Islet of Langerhans (tissue), 1 donor: ENCODE measurements at regions not wholly inside any gene's neighbourhood (a gene's known extent, or its start where the extent isn't known, plus 50 kb on each side); places are given as distances from the start of the nearest gene placed in this dataset.

Experiments used
- FAIRE-seq: peaks from one replicate; lab custom pipeline; 2011; peaks lifted over from hg19 to GRCh38; lab: Jason Lieb, UNC

GRCh38 chr1:116262995-116263385 is 110.1 kb upstream of the ATP1A1 start:
- FAIRE-seq: no peak

GRCh38 chr1:116265931-116266863 is 106.8 kb upstream of the ATP1A1 start:
- no peak for FAIRE-seq

GRCh38 chr1:116266864-116267212 is 106.2 kb upstream of the ATP1A1 start:
- no peak for FAIRE-seq

- FAIRE-seq: no peak
Observed at GRCh38 chr1:116268211-116268610, 104.8 kb upstream of the ATP1A1 start.

GRCh38 chr1:116270316-116271057 is 102.6 kb upstream of the ATP1A1 start:
- no peak for FAIRE-seq

GRCh38 chr1:116273042-116273783 is 99.8 kb upstream of the ATP1A1 start:
- FAIRE-seq: no peak

- FAIRE-seq: no peak
Observed at GRCh38 chr1:116276532-116276931, 96.5 kb upstream of the ATP1A1 start.

GRCh38 chr1:116277840-116278540 is 95.1 kb upstream of the ATP1A1 start:
- no peak for FAIRE-seq

GRCh38 chr1:116278541-116278866 is 94.5 kb upstream of the ATP1A1 start:
- FAIRE-seq: no peak

- FAIRE-seq: no peak
Observed at GRCh38 chr1:116279715-116280114, 93.3 kb upstream of the ATP1A1 start.

- FAIRE-seq: no peak
Observed at GRCh38 chr1:116284819-116285390, 88.1 kb upstream of the ATP1A1 start.

GRCh38 chr1:116286541-116286971 is 86.5 kb upstream of the ATP1A1 start:
- no peak for FAIRE-seq

- no peak for FAIRE-seq
Observed at GRCh38 chr1:116287341-116288200, 85.5 kb upstream of the ATP1A1 start.

GRCh38 chr1:116288201-116288598 is 84.8 kb upstream of the ATP1A1 start:
- FAIRE-seq: no peak

- no peak for FAIRE-seq
Observed at GRCh38 chr1:116289193-116289592, 83.9 kb upstream of the ATP1A1 start.

GRCh38 chr1:116290085-116290705 is 82.8 kb upstream of the ATP1A1 start:
- no peak for FAIRE-seq

GRCh38 chr1:116291024-116291423 is 82.0 kb upstream of the ATP1A1 start:
- no peak for FAIRE-seq

- no peak for FAIRE-seq
Observed at GRCh38 chr1:116292929-116293725, 79.9 kb upstream of the ATP1A1 start.

GRCh38 chr1:116297495-116298212 is 75.4 kb upstream of the ATP1A1 start:
- FAIRE-seq: no peak
